Activated T-helper 1 cell treated with Interleukin-2 at 50 U/mL for 16 hours (primary cell): ENCODE measurements at regions not wholly inside any gene's neighbourhood (a gene's known extent, or its start where the extent isn't known, plus 50 kb on each side); places are given as distances from the start of the nearest gene placed in this dataset.
"Not testable (repeated sequence)": the region's sequence is repeated elsewhere in the genome, so short reads cannot be mapped to it uniquely, and the experiment has no call there.

ENCODE experiments used
- DNase-seq: peaks from one replicate; pipeline ENCODE4 v3.0.0-alpha.2; 2020; ENCODE audit warnings: low read depth

- DNase-seq: no peak
Observed at GRCh38 chr7:10284001-10284400, 689.7 kb upstream of the PHF14 start.

- DNase-seq: no peak
Observed at GRCh38 chr7:10299384-10299783, 674.3 kb upstream of the PHF14 start.

GRCh38 chr7:10300577-10300976 lies 673.1 kb upstream of the PHF14 start:
- DNase-seq: no peak

- no peak for DNase-seq
Observed at GRCh38 chr7:10308276-10308675, 665.4 kb upstream of the PHF14 start.

- no peak for DNase-seq
Observed at GRCh38 chr7:10312942-10313341, 660.7 kb upstream of the PHF14 start.

- DNase-seq: no peak
Observed at GRCh38 chr7:10315881-10316280, 657.8 kb upstream of the PHF14 start.

- DNase-seq: no peak
Observed at GRCh38 chr7:10316488-10316887, 657.2 kb upstream of the PHF14 start.

GRCh38 chr7:10325395-10325794 lies 648.3 kb upstream of the PHF14 start:
- no peak for DNase-seq

- no peak for DNase-seq
Observed at GRCh38 chr7:10343108-10343507, 630.6 kb upstream of the PHF14 start.

GRCh38 chr7:10346032-10346431 lies 627.6 kb upstream of the PHF14 start:
- no peak for DNase-seq

- DNase-seq: no peak
Observed at GRCh38 chr7:10355816-10356215, 617.9 kb upstream of the PHF14 start.

GRCh38 chr7:10360050-10360449 lies 613.6 kb upstream of the PHF14 start:
- no peak for DNase-seq

- no peak for DNase-seq
Observed at GRCh38 chr7:10401793-10402192, 571.9 kb upstream of the PHF14 start.

- DNase-seq: no peak
Observed at GRCh38 chr7:10412422-10413019, 561.2 kb upstream of the PHF14 start.

GRCh38 chr7:10418985-10419384 lies 554.7 kb upstream of the PHF14 start:
- no peak for DNase-seq

GRCh38 chr7:10429031-10429430 lies 544.6 kb upstream of the PHF14 start:
- DNase-seq: no peak

- DNase-seq: no peak
Observed at GRCh38 chr7:10429511-10429910, 544.2 kb upstream of the PHF14 start.

GRCh38 chr7:10436302-10436701 lies 537.4 kb upstream of the PHF14 start:
- no peak for DNase-seq

GRCh38 chr7:10439027-10439426 lies 534.6 kb upstream of the PHF14 start:
- no peak for DNase-seq

- DNase-seq: no peak
Observed at GRCh38 chr7:10455936-10456335, 517.7 kb upstream of the PHF14 start.

- no peak for DNase-seq
Observed at GRCh38 chr7:10460474-10460873, 513.2 kb upstream of the PHF14 start.

- no peak for DNase-seq
Observed at GRCh38 chr7:10463701-10464100, 510.0 kb upstream of the PHF14 start.

GRCh38 chr7:10465536-10465935 lies 508.1 kb upstream of the PHF14 start:
- DNase-seq: not testable (repeated sequence)

- no peak for DNase-seq
Observed at GRCh38 chr7:10468908-10469307, 504.8 kb upstream of the PHF14 start.

- no peak for DNase-seq
Observed at GRCh38 chr7:10469476-10469875, 504.2 kb upstream of the PHF14 start.
